ENCODE measurements at regions not wholly inside any gene's neighbourhood (a gene's known extent, or its start where the extent isn't known, plus 50 kb on each side); places are given as distances from the start of the nearest gene placed in this dataset.
"Not testable (repeated sequence)": the region's sequence is repeated elsewhere in the genome, so short reads cannot be mapped to it uniquely, and the experiment has no call there.

GRCh38 chr1:187646536-187647107 is 817.9 kb downstream of the PLA2G4A start:
- Histone ChIP-seq H3K36me3 (ENCODE audit: insufficient read depth, low read length) (no peaks in the 10 kb centered on the region), H3K9me3 (ENCODE audit: control insufficient read depth, insufficient read depth, low read length) (peaks cover 3% of the 10 kb centered on the region), H3K9ac (ENCODE audit: low read depth, low read length) (no peak overlapping the region), H3K4me1 (ENCODE audit: insufficient read depth, low read length) (no peaks in the 10 kb centered on the region)

GRCh38 chr1:187648091-187648490 is 819.3 kb downstream of the PLA2G4A start:
- no peaks in the 10 kb centered on the region for H3K9me3 ChIP-seq (ENCODE audit: control insufficient read depth, insufficient read depth, low read length)
- H3K9ac ChIP-seq (ENCODE audit: low read depth, low read length): no peak overlapping the region
- H3K36me3 ChIP-seq (ENCODE audit: insufficient read depth, low read length): no peaks in the 10 kb centered on the region

GRCh38 chr1:187654635-187655034 is 825.9 kb downstream of the PLA2G4A start:
- H3K36me3 ChIP-seq (ENCODE audit: insufficient read depth, low read length): no peaks in the 10 kb centered on the region
- H3K4me1 ChIP-seq (ENCODE audit: insufficient read depth, low read length): no peaks in the 10 kb centered on the region

More at GRCh38 chr1:187648091-187648490, 819.3 kb downstream of the PLA2G4A start:
- no peaks in the 10 kb centered on the region for H3K4me1 ChIP-seq (ENCODE audit: insufficient read depth, low read length)

GRCh38 chr1:187655104-187655503 is 826.4 kb downstream of the PLA2G4A start:
- Histone ChIP-seq H3K4me1 (ENCODE audit: insufficient read depth, low read length) (no peaks in the 10 kb centered on the region), H3K36me3 (ENCODE audit: insufficient read depth, low read length) (no peaks in the 10 kb centered on the region), H3K9me3 (ENCODE audit: control insufficient read depth, insufficient read depth, low read length) (no peaks in the 10 kb centered on the region), H3K9ac (ENCODE audit: low read depth, low read length) (no peak overlapping the region)

More at GRCh38 chr1:187654635-187655034, 825.9 kb downstream of the PLA2G4A start:
- Histone ChIP-seq H3K9ac (ENCODE audit: low read depth, low read length) (no peak overlapping the region), H3K9me3 (ENCODE audit: control insufficient read depth, insufficient read depth, low read length) (no peaks in the 10 kb centered on the region)

GRCh38 chr1:187665483-187665882 is 836.7 kb downstream of the PLA2G4A start:
- no peaks in the 10 kb centered on the region for H3K4me1 ChIP-seq (ENCODE audit: insufficient read depth, low read length)
- H3K36me3 ChIP-seq (ENCODE audit: insufficient read depth, low read length): no peaks in the 10 kb centered on the region
- no peaks in the 10 kb centered on the region for H3K9me3 ChIP-seq (ENCODE audit: control insufficient read depth, insufficient read depth, low read length)
- H3K9ac ChIP-seq (ENCODE audit: low read depth, low read length): no peak overlapping the region

- Histone ChIP-seq H3K9me3 (ENCODE audit: control insufficient read depth, insufficient read depth, low read length) (no peaks in the 10 kb centered on the region), H3K36me3 (ENCODE audit: insufficient read depth, low read length) (no peaks in the 10 kb centered on the region), H3K4me1 (ENCODE audit: insufficient read depth, low read length) (no peaks in the 10 kb centered on the region), H3K9ac (ENCODE audit: low read depth, low read length) (no peak overlapping the region)
Measured at GRCh38 chr1:187680823-187681222, 852.1 kb downstream of the PLA2G4A start.

GRCh38 chr1:187682112-187682511 is 853.4 kb downstream of the PLA2G4A start:
- Histone ChIP-seq H3K9me3 (ENCODE audit: control insufficient read depth, insufficient read depth, low read length) (no peaks in the 10 kb centered on the region), H3K36me3 (ENCODE audit: insufficient read depth, low read length) (no peaks in the 10 kb centered on the region), H3K9ac (ENCODE audit: low read depth, low read length) (no peak overlapping the region), H3K4me1 (ENCODE audit: insufficient read depth, low read length) (no peaks in the 10 kb centered on the region)

- no peaks in the 10 kb centered on the region for H3K36me3 ChIP-seq (ENCODE audit: insufficient read depth, low read length)
- no peaks in the 10 kb centered on the region for H3K9me3 ChIP-seq (ENCODE audit: control insufficient read depth, insufficient read depth, low read length)
- no peak overlapping the region for H3K9ac ChIP-seq (ENCODE audit: low read depth, low read length)
- H3K4me1 ChIP-seq (ENCODE audit: insufficient read depth, low read length): no peaks in the 10 kb centered on the region
Measured at GRCh38 chr1:187685333-187685732, 856.6 kb downstream of the PLA2G4A start.

GRCh38 chr1:187689129-187689528 is 860.4 kb downstream of the PLA2G4A start:
- Histone ChIP-seq H3K36me3 (ENCODE audit: insufficient read depth, low read length) (no peaks in the 10 kb centered on the region), H3K9ac (ENCODE audit: low read depth, low read length) (no peak overlapping the region), H3K4me1 (ENCODE audit: insufficient read depth, low read length) (no peaks in the 10 kb centered on the region), H3K9me3 (ENCODE audit: control insufficient read depth, insufficient read depth, low read length) (no peaks in the 10 kb centered on the region)

GRCh38 chr1:187691439-187691838 is 862.7 kb downstream of the PLA2G4A start:
- H3K4me1 ChIP-seq (ENCODE audit: insufficient read depth, low read length): no peaks in the 10 kb centered on the region
- no peaks in the 10 kb centered on the region for H3K36me3 ChIP-seq (ENCODE audit: insufficient read depth, low read length)
- no peak overlapping the region for H3K9ac ChIP-seq (ENCODE audit: low read depth, low read length)
- no peaks in the 10 kb centered on the region for H3K9me3 ChIP-seq (ENCODE audit: control insufficient read depth, insufficient read depth, low read length)

- H3K36me3 ChIP-seq (ENCODE audit: insufficient read depth, low read length): no peaks in the 10 kb centered on the region
- no peak overlapping the region for H3K9ac ChIP-seq (ENCODE audit: low read depth, low read length)
- no peaks in the 10 kb centered on the region for H3K4me1 ChIP-seq (ENCODE audit: insufficient read depth, low read length)
- H3K9me3 ChIP-seq (ENCODE audit: control insufficient read depth, insufficient read depth, low read length): no peaks in the 10 kb centered on the region
Measured at GRCh38 chr1:187692799-187693198, 864.0 kb downstream of the PLA2G4A start.

GRCh38 chr1:187696073-187696472 is 867.3 kb downstream of the PLA2G4A start:
- Histone ChIP-seq H3K36me3 (ENCODE audit: insufficient read depth, low read length) (no peaks in the 10 kb centered on the region), H3K9ac (ENCODE audit: low read depth, low read length) (no peak overlapping the region), H3K9me3 (ENCODE audit: control insufficient read depth, insufficient read depth, low read length) (no peaks in the 10 kb centered on the region), H3K4me1 (ENCODE audit: insufficient read depth, low read length) (no peaks in the 10 kb centered on the region)

GRCh38 chr1:187703138-187704130 is 874.7 kb downstream of the PLA2G4A start:
- not testable (repeated sequence) for H3K9me3 ChIP-seq (ENCODE audit: control insufficient read depth, insufficient read depth, low read length); H3K36me3 ChIP-seq (ENCODE audit: insufficient read depth, low read length); H3K4me1 ChIP-seq (ENCODE audit: insufficient read depth, low read length); H3K9ac ChIP-seq (ENCODE audit: low read depth, low read length)

- Histone ChIP-seq H3K36me3 (ENCODE audit: insufficient read depth, low read length) (no peaks in the 10 kb centered on the region), H3K4me1 (ENCODE audit: insufficient read depth, low read length) (no peaks in the 10 kb centered on the region), H3K9ac (ENCODE audit: low read depth, low read length) (no peak overlapping the region), H3K9me3 (ENCODE audit: control insufficient read depth, insufficient read depth, low read length) (no peaks in the 10 kb centered on the region; the same call in 1 of the 2 replicates)
Measured at GRCh38 chr1:187714470-187714869, 885.7 kb downstream of the PLA2G4A start.

GRCh38 chr1:187715483-187715882 is 886.7 kb downstream of the PLA2G4A start:
- Histone ChIP-seq H3K36me3 (ENCODE audit: insufficient read depth, low read length) (no peaks in the 10 kb centered on the region), H3K9me3 (ENCODE audit: control insufficient read depth, insufficient read depth, low read length) (no peaks in the 10 kb centered on the region; the same call in 1 of the 2 replicates), H3K9ac (ENCODE audit: low read depth, low read length) (no peak overlapping the region), H3K4me1 (ENCODE audit: insufficient read depth, low read length) (no peaks in the 10 kb centered on the region)
